GM18909 (cell line): ENCODE measurements at regions not wholly inside any gene's neighbourhood (a gene's known extent, or its start where the extent isn't known, plus 50 kb on each side); places are given as distances from the start of the nearest gene placed in this dataset.
"Not testable (repeated sequence)": the region's sequence is repeated elsewhere in the genome, so short reads cannot be mapped to it uniquely, and the experiment has no call there.

Source experiments
- ATAC-seq: cut with Tn5 transposase; IDR thresholded peaks from one replicate; pipeline ENCODE4 v1.9.1; 2021; ENCODE audit warnings: mild to moderate bottlenecking; ENCODE audit not compliant: unreplicated experiment, poor library complexity

DNA sequence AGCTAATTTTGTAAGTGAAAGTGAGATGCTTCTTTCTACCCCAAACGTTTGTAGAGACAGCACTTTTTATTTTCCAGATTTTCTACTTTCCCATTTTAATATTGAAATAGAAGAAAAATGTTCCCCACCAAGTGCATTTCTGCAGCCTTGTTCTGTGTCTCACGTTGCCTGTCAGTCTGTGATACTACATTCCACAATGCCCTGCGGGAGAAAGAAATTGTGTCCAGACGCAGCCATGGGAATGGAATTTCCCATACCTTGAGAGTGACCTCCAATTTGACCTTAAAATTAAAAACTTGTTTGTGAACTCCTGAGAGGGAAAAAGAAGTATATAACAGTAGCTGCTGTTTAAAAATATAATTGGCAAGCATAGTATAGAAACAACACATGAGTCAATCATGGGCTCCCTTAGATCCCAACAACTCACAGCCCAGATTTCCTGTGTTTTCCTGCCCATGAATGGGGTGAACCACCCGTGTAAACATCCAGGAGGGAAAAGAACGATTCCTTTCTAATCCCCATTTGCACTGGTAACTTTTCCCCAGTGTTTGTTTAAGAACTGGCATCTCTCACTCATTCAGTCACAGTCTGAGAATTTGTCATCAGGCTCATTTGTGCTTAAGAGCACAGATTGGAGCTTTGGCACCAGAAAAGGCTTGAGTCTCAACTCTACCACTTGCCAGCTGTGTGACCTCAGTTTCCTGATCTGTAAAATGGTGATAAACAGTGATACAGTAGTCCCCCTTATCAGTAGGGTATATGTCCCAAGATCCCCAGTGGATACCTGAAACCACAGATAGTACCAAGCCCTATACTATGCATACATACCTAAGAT, 166.1 kb upstream of the ZNF521 start:
- ATAC-seq = peak; percentile 57

GRCh38 chr18:25516747-25517498, 165.0 kb upstream of the ZNF521 start:
- no peak for ATAC-seq

DNA sequence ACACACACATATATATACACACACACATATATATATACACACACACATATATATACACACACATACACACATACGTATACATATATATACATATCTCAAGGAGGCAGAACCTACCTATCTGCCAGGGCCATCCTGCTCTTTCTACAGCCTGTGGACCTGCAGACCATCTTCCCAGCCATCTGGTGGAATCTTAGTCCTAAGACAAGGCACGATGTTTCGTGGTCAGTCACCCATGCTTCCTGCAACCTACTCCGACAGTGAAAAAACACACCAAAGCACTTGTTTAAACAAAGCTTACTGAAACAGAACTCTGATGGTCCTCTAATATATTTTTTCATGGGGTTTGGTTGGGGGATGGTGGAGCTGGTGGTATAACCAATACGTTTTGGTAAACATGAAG, 164.2 kb upstream of the ZNF521 start:
- ATAC-seq = no peak

- ATAC-seq = no peak
These were observed 158.1 kb upstream of the ZNF521 start for GRCh38 chr18:25510096-25510495.

DNA sequence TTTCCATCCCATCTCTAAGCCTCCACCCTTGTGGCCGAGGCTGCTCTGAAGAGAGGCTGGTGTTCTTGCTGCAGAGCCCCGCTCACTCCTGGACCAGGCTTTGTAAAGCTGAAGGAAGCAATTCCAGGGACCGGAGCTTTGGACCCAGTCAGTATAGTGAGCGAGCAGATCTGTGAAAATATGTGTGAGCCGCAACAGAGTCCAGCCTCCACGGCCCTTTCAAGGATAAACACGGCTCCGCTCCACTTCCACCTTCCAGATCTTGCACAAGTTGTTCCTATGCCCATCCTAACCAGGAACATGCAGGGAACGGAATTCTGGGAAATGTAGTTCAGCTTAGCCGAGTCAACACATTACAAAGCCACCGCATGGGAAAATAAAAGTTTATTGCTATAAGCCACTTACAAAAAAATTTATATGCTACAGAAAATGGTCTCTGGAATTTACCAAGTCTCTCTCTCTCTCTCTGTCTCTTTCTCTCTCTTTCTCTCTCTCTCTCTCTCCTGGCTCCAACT, 151.7 kb upstream of the ZNF521 start:
- no peak for ATAC-seq

DNA sequence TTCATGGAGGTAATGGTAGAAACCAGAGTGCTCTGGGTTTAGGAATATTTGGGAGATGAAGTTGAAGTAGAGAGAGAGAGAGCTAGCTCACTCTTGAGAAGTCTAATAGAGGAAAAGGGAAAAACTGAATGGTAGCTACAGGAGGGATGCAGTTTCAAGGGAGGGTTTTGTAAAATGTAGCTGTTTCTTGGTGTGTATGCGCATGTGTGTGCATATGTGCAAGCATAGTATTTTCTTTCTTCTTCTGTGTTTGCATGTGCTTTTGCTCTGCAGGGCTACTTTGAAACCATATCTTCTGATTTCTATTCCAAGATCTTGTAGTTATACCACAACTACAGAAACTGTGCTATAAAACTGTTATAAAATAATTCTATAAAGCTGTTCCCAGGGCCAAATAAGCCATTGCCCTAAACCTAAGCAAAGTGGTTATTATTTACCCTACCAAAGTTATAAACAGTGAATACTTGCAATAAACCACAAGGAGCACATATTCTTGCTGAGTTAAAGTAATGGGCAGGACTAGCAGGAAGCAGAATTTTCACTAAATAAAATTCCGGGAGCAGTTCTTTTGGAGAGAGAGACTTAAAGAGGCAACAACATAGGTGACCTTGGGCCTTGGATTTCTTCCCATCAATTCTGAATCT, 145.3 kb upstream of the ZNF521 start:
- no peak for ATAC-seq

GRCh38 chr18:25496544-25496943, 144.6 kb upstream of the ZNF521 start:
- no peak for ATAC-seq

GRCh38 chr18:25495606-25496005, 143.6 kb upstream of the ZNF521 start:
- no peak for ATAC-seq

DNA sequence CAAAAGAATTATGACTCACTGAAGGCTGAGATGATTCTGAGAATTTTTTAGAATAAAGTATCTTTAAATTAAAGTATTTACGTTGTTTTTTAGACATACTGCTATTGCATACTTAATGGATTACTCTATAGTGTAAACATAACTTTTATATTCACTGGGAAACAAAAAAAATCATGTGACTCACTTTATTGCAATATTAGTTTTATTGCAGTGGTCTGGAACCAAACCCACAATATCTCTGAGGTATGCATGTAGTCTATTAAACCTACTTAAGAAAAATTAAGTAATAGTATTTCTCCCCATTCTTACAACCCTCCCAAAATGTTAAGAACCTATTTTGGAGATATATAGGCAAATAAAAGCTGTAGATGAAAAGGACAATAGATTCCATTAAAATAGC, 142.9 kb upstream of the ZNF521 start:
- no peak for ATAC-seq

- no peak for ATAC-seq
These were observed 141.4 kb upstream of the ZNF521 start for GRCh38 chr18:25493401-25493800.

DNA sequence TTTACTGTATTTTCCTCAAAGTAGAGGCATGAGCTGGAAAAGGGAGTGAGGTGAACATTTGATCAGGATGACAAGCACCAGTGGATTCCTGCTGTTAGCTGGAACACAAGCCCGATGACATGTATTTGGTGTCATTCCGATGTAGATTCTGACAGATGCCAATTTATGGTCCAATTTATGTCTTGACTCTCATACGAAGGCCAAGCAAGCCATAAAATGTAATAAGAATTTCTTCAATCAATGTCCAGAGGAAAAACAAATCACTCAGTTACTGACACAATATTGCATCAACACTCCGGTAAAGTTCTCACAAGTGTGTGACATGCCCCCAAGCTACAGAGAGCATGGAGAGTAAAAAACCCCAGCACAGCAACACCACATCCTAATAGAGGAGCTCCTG, 138.3 kb upstream of the ZNF521 start:
- no peak for ATAC-seq

DNA sequence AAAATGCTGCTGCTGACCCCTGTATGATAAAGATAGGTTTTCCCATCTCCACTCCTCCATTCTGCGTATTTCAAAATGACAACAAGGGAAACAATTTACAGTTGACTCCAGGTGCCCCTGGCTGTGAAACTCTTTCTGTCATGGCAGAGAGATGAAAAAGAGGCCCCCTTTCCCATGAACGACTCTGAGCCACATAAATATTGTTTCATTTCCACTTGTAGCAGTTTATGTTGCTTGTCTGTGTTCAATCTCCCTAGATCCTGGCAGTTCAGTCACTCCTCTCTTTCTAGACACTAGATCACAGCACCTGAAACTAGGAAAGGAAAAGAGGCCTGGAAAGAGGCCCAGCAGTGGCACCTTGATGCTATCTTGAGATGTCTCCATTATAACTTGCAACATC, 121.0 kb upstream of the ZNF521 start:
- no peak for ATAC-seq

- ATAC-seq = not testable (repeated sequence)
These were observed 119.0 kb upstream of the ZNF521 start for GRCh38 chr18:25470756-25471524.

- ATAC-seq = no peak
These were observed 118.1 kb upstream of the ZNF521 start for GRCh38 chr18:25470062-25470461.

- no peak for ATAC-seq
These were observed 117.5 kb upstream of the ZNF521 start for GRCh38 chr18:25469489-25469888.

- ATAC-seq = no peak
These were observed 115.4 kb upstream of the ZNF521 start for GRCh38 chr18:25467226-25467987.

GRCh38 chr18:25465152-25465732, 113.3 kb upstream of the ZNF521 start:
- ATAC-seq = no peak

DNA sequence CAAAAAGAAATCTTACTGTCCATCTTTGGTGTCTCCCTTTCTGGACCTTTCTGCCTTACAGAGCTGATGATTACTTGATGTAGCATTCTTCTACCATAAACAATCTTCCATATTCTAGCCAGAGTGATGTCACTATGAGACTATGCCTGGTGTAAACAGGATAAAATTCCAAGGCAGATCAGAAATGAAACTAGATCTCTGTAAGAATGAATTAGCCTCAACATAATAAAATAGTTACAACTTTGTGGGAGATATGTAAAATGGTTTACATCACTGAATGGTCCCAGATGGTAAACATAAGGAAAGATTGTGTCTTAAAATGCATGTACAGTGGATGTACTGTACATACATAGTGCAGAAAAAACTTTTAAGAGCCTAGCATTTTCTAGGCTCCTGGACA, 112.3 kb upstream of the ZNF521 start:
- ATAC-seq = no peak

DNA sequence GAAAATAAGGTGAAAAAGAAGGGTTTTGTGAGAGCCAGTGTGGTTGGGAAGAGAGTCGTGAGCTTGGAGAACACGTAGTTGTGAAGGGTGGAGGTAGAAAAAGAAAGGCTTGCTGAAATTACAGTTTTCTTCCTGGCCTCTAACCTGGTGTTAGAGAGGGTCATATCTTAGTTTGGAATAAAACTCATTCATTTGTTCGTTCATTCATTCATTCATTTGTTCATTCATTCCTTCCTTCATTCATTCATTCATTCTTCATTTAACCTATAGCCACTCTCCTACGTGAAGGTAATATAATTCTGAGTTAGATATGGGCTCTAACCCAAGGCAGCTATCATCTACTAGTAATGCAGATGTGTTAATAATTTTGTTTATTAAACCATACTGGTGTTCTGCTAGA, 111.8 kb upstream of the ZNF521 start:
- ATAC-seq = no peak
